Putamen (tissue), 1 donor: ENCODE measurements at regions not wholly inside any gene's neighbourhood (a gene's known extent, or its start where the extent isn't known, plus 50 kb on each side); places are given as distances from the start of the nearest gene placed in this dataset.

ENCODE experiments used
- DNase-seq: peaks from one replicate; pipeline ENCODE4 v3.0.0-alpha.2; 2016; ENCODE audit warnings: low spot score

- no peak for DNase-seq
Observed at GRCh38 chr1:57868239-57868638, 444.4 kb upstream of the DAB1 start.

- no peak for DNase-seq
Observed at GRCh38 chr1:57866998-57867397, 443.1 kb upstream of the DAB1 start.

- DNase-seq = no peak
Observed at GRCh38 chr1:57860931-57861565, 437.2 kb upstream of the DAB1 start.

GRCh38 chr1:57860325-57860724 lies 436.5 kb upstream of the DAB1 start:
- DNase-seq = no peak

DNA sequence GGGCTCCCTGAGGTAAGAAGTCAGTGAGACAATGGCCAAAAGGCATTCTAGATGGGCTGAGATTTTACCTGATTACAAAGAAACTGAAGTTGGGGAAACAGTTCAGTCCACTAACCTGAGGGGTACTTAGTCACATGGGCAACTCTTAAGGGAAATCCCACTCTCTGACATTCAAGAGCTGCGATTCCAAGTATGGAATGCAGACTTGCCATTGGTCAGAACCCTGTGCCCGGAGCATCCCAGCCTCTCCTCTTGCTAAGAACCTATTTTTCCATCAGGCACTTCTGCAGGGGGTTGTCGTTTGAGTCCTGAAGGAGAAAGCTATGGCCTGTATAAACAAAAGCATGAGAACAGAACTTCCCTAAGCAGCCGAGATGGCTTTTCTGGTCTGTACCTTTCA lies 434.9 kb upstream of the DAB1 start:
- no peak for DNase-seq

DNA sequence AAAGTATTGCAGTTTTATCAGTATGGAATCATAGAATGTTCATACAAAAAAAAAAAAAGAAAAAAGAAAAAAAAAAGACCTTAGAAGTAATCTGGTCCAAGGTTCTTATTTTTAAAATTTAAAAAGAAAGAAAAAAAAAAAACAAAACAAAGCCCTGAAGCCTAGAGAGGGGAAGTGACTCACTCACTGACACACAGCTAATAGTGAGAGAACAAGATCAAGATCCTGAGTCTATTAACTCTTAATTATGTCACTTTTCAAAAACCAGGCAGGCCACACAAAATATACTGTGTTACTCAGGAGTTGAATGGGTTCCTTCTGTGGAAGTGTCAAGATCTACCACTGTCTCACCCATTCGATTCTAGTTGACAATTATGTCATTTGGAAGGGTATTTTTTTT lies 433.9 kb upstream of the DAB1 start:
- no peak for DNase-seq

DNA sequence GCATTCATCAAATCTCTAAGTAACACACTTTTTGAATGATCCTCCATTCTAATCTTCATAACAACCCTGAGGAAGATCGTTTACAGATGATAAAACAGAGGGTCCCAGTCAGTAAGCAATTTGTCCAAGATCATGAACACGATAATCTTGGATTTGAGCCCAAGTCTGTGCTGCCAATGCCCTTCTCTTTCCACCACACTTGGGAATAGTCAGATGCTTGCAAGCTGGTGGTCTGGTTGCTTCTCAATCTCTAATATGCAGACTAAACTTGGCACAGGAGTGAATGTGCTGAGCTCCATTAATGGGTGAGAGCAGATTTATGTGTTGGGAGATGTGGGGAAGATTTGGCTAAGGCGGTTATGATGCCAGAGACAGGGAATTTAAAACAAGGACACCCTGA lies 430.6 kb upstream of the DAB1 start:
- DNase-seq = no peak

GRCh38 chr1:57850176-57850940 lies 426.5 kb upstream of the DAB1 start:
- no peak for DNase-seq

GRCh38 chr1:57848406-57848805 lies 424.5 kb upstream of the DAB1 start:
- DNase-seq = no peak

DNA sequence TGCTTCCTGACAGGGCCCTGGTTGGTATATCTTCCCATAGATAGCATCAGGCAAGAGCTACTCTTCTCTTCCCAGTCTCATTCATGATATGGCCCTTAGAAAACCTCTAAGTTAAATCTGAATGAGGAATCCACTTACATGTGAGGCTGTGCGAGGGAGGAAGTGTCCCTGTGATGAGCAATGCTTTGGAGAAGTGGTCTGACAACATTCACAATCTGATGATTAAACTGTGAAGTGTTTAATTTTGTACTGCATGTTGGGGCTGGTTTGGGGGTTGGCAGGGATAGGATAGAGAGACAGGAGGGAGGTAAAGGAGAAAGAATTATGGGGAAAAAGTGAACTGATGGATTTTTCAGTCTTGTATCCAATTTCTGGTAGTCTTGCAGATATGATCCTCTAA lies 421.2 kb upstream of the DAB1 start:
- DNase-seq = no peak

DNA sequence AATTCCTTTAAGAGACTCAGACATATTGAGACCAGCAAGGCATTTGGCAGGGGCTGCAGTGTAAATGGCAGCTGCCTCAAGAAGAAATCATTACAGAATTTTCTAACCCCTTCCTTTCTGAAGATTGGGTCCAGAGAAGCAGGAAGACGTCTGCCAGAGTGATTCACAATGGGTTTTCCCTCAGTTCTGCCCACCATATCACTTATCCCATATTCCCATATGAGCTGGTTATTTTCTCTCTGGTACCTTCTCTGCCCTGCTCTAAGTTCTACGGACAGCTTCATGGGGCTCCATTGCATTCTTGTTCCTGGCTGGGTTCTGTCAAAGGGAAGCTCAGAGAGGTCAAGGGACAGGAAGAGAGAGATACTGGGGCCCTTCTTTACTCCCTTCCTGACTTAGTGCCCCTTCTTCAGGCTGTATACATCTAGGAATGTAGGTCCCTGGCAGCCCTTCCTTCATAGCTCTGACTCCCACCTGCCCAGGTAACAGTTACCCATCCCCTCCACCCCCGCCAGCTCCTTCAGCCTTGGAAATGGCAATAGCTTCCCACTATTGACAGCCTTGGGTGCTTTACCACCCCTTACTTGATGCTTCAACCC lies 420.6 kb upstream of the DAB1 start:
- no peak for DNase-seq

GRCh38 chr1:57843760-57844159 lies 419.9 kb upstream of the DAB1 start:
- DNase-seq = no peak

DNA sequence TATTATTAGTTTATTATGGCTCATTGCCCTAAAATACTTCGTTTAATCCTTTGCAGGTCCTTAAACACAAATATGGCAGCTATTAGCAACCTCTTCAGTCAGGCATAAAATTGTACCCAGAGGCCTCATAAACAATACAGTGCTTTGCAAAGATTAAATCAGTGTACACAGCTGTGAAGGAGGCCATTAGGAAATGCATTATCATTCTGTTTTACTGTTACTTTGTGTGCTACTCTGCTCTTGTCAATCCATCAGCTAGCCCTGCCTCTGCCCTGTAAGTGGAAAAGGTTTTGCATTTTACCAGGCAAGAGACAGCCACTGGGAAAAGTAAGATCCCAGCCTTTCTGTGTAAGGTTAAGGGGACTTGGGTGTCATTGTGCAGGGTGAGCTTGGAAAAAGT lies 415.7 kb upstream of the DAB1 start:
- no peak for DNase-seq

DNA sequence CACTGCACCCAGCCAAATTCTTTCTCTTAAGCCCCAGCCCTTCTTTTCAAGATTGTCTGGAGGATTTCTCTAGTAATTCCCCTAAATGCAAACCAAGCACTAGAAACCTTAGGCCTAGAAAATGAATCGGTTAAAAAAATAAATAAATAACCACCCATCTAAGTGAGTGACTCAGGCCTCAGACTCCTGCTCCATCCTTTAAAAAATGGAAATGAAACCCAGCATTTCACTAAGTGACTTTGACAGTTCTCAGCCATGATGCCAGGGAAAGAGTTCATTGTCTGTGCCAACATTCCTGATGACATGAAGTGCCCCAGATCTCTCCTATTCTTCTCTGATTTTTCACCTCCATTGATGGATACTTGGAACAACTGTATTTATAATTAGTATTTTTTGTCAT lies 415.2 kb upstream of the DAB1 start:
- no peak for DNase-seq

DNA sequence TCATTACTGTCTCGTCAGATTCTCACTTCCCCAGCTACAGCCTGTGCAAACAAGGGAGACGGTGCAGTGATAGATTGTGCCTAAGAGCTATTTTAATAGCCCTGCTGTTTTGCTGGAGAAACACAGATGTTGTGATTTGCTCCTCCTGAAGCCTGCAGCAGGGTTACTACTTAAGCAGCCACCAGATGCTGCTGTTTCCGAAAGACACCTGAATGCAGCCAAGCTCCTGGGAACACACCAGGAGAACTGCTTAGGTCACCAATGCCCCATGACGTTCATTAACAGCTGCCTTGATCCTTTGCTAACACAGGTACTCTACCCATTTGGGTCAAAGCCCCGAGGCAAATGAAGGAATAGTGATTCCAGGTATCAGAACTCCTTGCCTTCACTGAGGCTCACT lies 411.8 kb upstream of the DAB1 start:
- DNase-seq = no peak

GRCh38 chr1:57833296-57833695 lies 409.4 kb upstream of the DAB1 start:
- no peak for DNase-seq

DNA sequence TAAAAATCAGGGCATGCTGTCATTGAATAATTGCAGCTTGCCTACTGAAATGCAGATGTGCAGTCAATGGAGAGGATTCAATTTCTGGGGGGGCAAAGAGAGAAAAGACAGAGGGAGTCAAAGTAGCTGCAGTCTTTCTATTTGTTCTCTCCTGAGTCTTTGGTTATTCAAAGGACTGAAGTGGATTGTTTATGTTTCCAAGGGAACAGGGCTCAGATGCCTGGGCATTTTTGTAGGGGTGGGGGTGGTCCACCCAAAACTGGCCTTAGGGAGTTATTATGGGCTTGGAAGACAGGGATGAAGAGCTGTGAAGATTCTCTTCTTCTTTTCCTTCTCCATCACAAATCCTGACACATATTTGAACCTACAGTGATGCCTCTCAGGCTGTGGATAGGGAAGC lies 408.8 kb upstream of the DAB1 start:
- DNase-seq = no peak

DNA sequence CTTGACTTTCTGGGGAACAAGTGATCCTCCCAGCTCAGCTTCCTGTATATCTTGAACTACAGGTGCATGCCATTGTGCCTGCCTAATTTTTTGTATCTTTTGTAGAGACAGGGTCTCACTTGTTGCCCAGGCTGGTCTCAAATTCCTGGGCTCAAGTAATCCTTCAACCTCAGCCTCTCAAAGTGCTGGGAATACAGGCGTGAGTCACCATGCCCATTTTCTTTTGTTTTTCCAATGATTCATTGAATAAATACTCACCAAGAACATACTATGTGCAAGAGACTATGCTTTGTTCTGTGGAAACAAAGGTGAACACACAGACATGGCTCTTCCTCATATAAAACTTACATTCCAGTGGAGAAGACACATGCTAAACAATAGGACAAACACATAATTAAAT lies 407.8 kb upstream of the DAB1 start:
- DNase-seq = no peak

DNA sequence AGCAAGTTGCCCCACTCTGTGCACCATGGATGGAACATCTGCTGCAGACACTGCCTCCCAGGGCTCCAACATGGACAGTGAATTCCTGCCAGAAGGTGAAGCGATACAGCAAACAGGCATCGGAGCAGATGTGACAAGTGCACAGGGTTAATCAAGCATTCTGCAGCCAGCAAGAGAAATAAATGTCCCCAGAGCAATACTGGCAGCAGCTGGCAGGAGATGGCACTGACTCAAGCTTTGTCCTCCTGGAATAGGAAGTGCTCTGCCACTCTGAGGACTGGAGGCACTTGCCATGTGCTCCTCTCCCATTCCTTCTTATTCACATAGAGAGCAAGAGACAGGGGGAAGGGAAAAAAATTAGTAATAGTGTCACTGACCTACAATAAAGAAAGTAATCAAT lies 402.7 kb upstream of the DAB1 start:
- no peak for DNase-seq

- no peak for DNase-seq
Observed at GRCh38 chr1:57824535-57824934, 400.7 kb upstream of the DAB1 start.

GRCh38 chr1:57820356-57821095 lies 396.7 kb upstream of the DAB1 start:
- no peak for DNase-seq

DNA sequence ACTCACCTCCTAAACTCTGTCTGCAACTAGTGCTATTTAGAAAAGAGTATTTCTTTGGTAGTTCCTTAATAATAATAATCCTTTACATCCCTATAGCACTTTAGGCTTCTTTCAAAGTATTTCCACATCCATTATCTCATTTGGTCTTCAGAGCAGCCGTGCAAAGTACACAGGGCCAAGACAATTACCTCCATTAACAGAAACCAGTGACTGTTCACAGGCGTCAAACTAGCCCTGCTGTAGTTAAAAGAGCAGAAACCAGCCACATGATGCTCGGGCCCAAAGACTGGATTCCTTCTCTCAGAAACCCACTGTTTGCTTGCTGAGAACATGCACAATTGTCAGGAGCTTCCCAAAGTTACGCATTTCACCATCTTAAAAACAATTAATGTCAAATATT lies 396.0 kb upstream of the DAB1 start:
- DNase-seq = no peak

DNA sequence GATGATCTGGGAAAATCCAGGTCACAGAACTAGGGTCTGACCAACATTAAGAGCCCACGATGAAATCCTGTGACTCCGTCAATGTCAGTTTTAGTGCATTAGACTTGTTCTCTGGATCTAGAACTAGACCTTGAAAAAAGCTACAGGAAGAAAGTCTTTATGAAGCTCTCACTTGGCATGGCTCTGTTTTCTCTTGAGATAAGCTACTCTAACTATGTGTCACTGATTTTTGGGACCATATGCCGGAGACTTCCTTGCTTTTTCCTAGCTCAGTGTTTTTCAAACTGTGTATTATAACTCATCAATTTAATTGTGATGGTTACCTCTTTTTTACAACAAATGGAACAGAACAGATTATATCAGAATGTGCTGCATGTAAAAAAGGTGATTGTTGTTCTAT lies 379.7 kb upstream of the DAB1 start:
- DNase-seq = no peak
